CMK (cell line): ENCODE measurements at regions not wholly inside any gene's neighbourhood (a gene's known extent, or its start where the extent isn't known, plus 50 kb on each side); places are given as distances from the start of the nearest gene placed in this dataset.
"Not testable (repeated sequence)": the region's sequence is repeated elsewhere in the genome, so short reads cannot be mapped to it uniquely, and the experiment has no call there.

Experiments used
- DNase-seq: peaks from one replicate; pipeline ENCODE4 v3.0.0-alpha.2; 2010; ENCODE audit warnings: low read depth

DNA sequence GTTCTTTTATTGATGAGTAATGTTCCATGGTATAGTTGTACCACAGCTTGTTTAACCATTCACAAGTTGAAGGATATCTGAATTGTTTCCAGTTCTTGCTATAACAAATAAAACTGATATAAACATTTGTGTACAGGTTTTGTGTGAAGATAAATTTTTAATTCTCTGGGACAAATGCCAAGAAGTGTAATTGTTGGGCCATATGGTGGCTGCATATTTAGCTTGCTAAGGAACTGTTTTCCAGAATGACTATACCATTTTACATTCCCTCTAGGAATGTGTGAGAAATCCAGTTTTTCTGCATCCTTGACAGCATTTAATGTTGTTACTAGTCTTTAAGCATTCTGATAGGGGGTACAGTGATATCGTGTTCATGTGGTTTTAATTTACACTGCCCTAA is 368.5 kb downstream of the KIF2B start:
- no peak for DNase-seq

DNA sequence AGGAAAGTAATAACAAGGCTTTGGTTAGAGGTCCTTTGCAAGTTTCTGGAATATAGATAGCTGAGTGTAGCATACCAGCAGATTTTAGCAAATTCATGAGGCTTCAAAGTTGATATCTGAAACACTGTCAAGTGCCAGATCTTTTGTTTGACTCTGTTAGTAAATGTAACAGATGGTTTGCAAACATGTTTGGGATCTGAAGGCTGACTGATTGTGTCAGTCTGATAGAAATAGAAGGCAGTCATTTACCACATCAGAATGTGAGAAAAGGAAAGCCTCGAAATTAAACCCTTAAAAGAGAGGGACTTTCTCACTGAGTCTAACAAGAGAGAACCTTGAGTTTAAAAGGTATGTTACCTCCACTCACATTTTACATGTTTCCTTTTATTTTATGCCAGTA is 371.5 kb downstream of the KIF2B start:
- no peak for DNase-seq

DNA sequence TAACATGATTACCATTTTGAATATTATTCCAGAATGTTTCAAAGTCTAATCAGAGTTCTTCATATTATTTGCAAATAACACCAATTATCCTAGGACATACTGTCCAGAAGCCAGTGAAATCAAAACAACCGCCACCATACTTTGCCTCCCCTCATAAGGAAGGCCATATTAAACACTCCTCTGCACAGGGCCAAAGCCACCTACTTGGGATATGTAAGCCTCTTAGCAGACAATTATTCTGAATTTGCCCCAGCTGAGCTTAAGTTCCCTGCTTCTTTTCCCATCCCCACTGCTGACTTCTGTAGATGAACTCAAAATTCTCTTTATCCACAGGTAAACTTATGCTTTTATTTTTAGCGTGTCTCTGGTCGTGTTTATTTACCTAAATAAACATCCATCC is 374.0 kb downstream of the KIF2B start:
- DNase-seq = no peak

DNA sequence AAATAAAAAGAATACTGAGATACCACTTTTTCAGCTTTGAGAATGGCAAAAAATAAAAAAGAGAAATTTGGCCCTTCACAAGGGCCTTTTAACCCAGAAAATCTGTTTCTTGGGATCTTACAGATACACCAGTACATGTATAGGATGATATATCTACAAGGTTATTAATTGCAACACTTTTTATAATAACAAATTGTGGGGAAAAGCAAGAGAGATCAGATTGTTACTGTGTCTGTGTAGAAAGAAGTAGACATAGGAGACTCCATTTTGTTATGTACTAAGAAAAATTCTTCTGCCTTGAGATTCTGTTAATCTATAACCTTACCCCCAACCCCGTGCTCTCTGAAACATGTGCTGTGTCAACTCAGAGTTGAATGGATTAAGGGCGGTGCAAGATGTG is 378.7 kb downstream of the KIF2B start:
- DNase-seq = not testable (repeated sequence)

DNA sequence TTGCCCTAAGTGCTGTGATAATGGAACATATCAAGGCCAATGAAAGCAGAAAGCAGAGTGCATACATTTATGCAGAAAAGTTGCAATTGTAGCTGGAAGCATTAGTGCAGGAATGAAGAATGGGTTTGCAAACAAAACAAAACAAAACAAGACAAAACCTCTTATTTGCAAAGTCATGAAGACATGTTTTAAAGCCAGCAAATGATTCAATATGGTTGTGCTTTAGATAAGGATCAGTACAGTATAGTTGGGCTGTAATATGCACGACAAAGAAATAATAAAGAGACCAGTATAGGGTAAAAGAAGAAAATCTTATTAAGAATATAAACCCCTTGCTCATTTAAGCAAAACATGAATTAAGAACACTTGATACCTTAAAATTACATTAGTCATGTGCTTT is 398.1 kb downstream of the KIF2B start:
- no peak for DNase-seq

DNA sequence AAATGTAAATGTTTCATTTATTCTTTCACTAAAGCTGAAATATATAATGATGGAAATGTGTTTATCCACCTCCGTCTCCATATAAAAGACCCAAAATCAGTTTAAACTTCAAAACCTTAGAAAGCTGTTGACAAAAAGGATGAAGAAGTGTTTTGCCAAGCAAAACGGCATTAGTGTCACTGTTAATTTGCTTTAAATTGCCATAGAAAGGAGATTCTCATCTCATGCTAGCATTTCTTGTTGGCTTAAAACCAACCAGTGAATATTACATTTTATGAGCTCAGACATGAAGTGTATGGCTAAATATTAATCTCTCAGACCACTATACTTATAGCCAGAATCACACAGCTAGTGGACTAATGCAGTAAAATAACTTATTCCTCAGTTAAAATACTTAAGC is 398.8 kb downstream of the KIF2B start:
- DNase-seq = no peak

DNA sequence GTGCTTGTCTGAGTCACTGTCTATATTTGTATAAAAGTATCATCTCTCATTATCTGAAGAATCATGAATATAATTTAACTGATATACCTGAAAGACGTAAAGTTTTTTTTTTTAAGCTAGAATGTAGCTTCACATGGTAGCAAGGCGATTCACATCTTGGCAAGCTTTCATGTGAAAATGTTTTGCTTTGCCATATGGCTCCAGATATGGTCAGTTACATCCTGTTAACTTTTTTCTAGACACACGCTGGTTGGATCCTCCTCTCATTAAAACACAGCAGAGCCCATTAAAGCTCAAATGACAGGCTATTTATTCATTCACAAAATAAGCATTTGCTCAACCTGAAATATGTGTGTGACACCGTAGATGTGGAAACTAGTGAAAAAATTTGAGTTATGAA is 412.8 kb downstream of the KIF2B start:
- DNase-seq = no peak

DNA sequence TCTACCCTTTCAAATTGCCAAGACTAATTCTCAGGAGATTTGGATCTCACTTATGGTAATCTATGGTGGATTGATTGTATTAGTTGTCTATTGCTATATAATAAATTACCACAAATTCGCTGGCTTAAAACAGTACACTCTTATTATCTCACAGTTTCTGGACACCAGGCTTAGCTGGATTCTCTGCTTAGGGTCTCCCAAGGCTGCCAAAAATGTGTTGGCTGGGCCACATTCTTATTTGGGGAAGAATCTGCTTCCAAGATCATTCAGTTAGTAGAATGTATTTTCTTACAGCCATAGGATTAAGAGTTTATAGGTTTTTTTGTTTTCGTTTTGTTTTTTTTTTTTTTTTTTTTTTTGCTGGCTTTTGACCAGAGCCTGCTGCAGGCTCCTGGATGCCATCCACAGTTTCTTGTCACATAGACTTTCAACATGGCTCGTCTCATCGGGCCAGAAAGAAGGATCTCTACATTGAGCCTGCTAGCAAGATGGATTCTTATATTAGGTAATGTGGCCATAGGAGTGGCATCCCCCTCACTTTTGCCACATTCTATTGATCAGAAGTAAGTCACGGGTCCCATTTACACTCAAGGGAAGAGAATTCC is 415.3 kb downstream of the KIF2B start:
- no peak for DNase-seq

DNA sequence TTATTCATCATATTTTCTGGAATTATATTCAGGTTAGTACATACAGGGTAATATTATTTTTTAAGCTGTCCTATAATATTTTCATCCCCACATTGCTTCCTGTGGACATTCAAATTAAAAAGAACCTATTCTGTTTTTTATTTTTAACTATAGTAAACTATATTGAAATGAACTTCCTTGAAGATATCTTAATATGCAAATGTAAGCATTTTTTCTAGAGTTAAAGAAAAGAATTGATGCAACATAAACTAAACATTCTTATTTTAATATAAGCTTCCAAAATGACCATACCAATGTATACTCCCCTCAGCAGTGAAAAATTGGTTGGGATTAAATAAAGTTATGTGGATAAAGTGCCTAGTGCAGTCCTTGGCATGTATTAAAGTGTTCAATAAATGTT is 416.6 kb downstream of the KIF2B start:
- DNase-seq = no peak

DNA sequence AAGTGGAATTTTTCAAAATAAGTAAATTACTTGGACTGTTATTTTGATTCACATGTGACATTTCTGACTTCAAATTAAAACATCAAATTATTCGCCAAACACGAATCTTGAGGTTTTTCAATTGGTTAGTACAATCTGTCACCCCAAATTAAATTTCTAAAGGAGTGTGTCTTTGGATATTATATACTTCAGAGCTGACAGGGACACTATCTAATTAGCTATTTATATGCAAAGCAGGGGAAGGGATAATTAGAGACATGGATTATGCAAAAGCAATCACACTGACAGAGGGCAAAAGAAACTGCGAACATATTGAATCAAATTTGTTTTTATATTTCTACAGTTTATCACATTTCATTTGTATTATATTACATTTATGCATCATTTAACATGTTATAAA is 433.0 kb downstream of the KIF2B start:
- DNase-seq = no peak

DNA sequence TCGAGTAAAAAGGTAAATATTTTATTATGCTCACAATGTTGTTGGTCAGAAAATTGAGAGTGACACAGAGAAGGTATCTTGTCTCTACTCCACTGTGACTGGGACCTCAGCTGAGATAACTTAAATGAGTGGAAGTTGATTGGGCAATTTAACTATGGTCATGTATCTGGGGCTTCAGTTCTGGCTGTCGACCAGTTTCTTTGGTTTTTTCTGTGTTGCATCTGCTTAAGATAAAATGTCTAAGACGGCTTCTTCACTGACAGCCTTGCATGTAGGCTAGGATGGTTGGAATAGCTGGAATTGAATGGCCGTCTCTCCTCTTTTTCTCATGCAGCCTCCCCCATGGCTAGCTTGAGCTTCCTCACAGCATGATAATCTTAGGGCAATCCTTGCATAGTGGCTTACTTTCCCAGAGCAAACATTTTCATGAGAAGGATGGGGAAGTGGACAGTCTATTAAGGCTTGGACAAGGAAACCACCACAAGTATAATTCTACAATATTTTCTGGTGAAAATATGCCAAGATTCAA is 433.7 kb downstream of the KIF2B start:
- DNase-seq = no peak

DNA sequence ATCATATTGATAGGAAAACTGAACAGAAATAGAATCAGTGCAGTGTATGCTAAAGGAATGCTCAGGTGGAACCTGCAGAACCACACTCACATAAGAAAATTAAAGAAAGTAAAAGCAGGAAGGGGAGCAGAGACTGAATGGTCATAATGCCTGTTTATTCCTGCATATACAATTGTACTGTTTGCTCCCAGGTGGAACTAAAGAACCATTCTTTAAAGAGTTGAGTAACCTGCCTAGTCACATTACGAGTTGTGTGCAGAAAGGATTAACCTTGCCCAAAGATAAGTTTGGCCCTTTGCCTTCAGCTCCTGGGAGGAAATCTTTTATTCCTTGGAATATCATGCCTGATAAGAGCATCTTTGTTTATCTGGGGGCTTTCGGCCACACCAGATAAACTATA is 434.7 kb downstream of the KIF2B start:
- no peak for DNase-seq

DNA sequence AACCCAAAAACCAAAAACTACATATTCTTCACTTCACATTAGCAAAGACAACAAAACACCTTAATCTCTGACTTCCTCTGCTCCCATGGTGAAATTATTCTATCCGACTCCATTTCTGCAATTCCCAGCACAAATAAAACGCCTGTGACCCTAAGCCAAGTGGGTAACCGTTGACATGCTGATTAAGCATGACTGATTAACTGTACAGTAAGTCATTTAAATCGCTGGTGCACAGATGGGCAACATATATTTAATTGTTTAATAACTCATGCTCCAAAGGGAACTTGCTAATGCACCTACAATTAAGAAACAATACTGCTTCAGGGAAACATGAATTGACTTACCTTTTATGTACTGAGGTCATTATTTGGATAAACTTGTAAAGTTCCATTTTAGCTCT is 436.7 kb downstream of the KIF2B start:
- no peak for DNase-seq

DNA sequence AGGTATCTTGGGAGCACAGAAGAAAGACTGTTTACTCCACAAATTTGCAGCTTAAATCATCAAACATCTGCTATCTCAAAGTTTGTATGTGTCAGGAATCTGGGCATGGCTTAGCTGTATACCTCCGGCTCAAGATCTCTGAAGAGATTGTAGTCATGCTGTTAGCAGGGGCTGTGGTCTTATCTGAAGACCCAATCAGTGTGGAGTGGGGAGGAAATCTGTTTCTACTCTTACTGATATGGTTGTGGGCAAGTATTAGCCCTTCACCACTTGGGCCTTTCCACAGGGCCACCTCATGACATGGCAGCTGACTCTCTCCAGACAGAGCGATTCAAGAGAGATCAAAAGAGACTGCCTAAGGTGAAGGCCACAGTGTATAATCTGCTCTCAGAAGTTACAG is 438.7 kb downstream of the KIF2B start:
- DNase-seq = no peak

DNA sequence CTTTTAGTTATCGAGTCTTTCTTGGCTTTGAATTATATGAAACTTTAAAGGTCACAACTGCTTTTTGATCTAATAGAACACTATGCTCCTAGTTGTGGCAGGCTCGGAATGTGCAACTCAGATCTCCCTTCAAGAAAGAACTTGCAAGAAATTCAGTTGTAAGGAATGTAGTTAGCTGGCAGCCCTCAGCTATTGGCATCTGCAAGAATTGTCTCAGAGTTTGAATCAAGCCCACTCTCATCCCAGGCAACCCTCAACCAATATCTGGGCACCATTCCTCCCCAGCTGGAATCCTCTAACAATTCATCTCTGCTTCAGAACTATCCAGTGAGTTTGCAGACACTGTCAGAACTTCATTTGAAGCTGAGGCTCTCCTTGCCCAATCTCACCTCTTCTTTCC is 447.2 kb downstream of the KIF2B start:
- no peak for DNase-seq

DNA sequence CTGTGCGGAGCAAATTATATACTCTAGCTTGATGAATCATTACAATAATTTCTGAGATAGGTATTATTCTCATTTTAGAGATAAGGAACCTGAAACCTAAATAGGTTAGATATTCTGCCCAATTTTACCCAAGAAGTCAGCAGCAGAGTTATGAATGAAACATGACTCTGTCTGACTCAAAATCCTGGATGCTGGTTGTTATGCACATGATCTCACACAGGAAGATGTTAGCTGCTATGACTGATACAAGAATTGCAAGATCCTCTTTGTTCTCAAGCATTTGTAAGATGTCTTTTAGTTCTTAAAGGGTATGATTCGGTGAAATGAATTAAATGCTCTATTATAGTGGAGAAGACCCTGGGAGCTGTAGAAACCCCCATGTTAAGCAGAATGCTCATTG is 447.8 kb downstream of the KIF2B start:
- no peak for DNase-seq

DNA sequence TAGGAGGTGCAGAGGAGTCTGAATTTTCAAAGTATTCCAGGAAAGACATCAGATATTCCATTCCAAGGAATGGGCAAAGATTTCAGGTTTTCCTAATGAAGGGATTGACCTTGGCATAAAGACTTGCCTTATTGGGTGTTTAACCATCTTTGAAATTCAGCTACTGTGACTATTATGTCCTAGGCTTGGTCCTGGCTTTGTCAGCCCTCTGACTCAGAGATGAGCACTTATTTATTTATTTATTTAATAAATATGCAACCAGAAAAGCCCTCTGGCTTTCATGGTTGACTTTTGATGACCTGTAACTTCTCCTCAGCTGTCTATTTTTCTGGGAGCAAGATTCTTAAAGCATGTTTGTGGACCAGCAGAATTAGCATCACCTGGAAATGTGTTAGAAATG is 455.1 kb downstream of the KIF2B start:
- DNase-seq = no peak

DNA sequence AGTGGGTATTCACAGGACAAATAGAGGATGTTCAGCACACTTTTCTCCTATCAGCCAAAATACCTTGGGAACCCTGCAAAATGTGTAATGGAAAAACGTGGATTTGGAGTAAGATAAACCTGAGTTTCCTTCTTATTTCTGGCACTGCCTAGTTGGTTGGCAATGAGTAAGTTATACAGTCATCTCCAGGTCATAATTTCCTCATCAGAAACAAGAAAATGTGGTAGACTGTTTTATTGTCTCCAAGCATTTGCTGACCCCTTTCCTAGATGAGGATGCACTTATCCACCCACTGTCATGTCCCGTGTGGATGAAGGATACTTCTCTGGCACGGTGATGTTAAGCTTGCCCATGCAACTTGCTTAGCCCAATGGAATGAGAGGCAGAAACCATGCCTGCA is 458.0 kb downstream of the KIF2B start:
- DNase-seq = no peak

DNA sequence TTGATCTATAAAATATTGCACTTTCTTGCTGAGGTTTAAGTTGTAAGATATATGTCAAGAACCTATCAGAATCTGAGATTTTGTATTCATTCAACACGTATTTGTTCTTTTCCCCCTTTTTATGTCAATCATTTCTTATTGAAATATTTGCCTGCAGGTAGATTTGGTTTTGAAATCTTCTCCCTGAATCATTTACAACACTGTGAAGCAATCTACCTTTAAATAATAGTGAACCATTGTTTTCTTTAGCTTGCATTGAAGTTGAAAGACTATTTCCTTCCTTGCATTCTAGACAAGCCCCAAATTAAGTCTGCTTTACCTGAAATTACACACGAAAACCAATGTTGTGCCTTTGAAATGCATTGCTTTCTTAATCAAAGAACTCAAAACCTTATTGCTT is 460.2 kb downstream of the KIF2B start:
- no peak for DNase-seq

DNA sequence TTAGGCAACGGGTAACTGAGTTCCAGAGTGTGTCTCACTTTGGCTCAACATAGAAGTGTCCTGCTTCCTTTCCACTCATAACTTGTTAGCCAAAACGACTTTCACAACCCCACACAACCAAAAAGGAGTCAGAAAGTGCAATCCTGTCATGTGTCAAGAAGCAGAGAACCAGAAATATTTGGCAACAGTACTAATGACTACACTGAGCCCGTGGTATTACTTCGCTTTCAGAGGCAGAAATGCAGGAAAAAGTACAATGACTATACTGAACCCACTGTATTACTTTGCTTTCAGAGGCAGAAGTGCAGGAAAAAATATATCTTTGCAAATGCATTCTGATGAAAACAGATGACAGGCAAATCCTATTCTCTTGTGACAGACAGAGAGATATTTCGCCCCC is 484.6 kb downstream of the KIF2B start:
- no peak for DNase-seq

DNA sequence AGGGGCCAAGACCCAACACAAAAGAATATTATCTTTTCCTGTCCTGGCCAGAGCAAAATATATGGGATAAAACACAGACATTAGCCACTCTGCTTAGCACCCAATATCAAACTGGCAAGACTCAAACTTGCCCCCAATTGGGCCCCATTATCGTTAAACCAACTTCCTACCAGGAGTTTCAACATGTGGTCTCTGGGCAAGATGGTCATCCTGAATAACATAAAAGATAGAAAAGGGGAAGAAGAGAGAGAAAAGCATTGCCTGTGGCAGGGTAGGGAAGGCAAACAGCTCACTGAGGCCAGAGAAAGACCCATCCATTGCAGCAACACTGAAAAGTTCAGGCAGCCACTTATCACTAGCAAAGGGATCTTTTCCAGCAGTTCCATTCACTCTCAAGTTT is 502.1 kb downstream of the KIF2B start:
- DNase-seq = no peak

DNA sequence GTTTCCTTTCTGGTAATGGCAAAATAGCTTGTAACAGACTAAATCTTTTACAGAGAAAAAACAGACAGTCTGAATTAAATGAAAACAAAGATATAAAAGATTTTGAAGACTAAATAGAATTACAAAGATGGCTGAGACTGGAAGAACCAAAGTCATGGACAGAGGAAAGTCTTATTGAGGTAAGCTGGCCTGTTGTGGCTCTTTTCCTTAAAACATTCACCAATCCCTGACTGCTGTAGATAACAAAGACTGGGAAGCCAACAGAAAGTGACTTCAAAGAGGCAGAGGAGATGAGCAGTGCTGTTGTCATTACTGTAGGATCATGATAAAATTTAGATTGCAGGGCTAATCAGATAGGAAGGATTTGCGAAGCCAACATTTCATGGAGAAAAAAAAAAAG is 517.0 kb downstream of the KIF2B start:
- no peak for DNase-seq

DNA sequence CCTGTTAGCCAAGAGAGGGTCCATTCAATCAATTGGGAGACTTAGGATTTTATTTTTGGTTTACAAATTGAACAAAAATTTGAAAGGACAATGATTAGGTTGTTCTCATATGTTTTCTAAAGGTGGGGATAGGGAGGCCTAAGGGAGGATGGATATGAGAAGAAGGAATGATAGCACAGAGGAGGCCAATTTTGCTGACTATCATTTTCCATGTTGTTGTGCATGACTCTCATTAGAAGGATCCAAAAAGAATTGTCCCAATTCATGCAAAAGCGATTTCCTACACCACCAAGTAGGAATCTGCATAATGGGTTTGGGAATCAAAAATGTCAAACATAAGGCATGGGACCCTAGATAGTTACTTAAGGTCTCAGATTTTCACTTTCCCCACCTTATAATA is 524.8 kb downstream of the KIF2B start:
- no peak for DNase-seq

DNA sequence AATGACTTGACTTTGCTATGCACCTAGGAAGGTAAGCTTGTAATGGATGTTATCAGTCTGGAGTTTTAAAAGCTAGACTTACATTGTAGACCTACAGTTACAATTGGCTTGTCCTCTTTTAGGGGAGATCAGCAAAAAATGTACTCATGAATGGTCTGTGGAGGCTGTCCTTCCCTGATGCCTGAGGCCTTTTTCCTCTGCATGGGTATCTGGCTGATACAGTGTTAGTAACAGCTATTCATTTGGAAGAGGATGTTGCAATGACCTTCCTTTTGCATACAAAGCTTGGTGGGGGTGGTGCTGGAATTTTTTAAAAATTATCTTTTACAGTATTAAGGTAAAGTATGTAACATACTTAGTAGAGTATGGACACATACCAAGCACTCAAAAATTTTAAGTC is 525.5 kb downstream of the KIF2B start:
- no peak for DNase-seq
